Stimulated activated CD4-positive, alpha-beta T cell treated with anti-CD3 and anti-CD28 coated beads, Interleukin-2, amount 100 ng/mL, for 48 hours (primary cell): ENCODE measurements at regions not wholly inside any gene's neighbourhood (a gene's known extent, or its start where the extent isn't known, plus 50 kb on each side); places are given as distances from the start of the nearest gene placed in this dataset.

Experiments
- DNase-seq, 2 donors: peaks; one replicate each; pipeline ENCODE4 v3.0.0-alpha.2; 2020

- DNase-seq = no peak
Measured at GRCh38 chr1:101730559-101730958, 266.2 kb downstream of the OLFM3 start.

GRCh38 chr1:101732261-101732660 is 264.5 kb downstream of the OLFM3 start:
- DNase-seq = no peak

GRCh38 chr1:101733340-101733739 is 263.4 kb downstream of the OLFM3 start:
- DNase-seq = no peak

GRCh38 chr1:101738475-101738874 is 258.3 kb downstream of the OLFM3 start:
- no peak for DNase-seq

- no peak for DNase-seq
Measured at GRCh38 chr1:101739146-101739545, 257.6 kb downstream of the OLFM3 start.

GRCh38 chr1:101739826-101740330 is 256.8 kb downstream of the OLFM3 start:
- no peak for DNase-seq

- no peak for DNase-seq
Measured at GRCh38 chr1:101741910-101742309, 254.8 kb downstream of the OLFM3 start.

- DNase-seq = no peak
Measured at GRCh38 chr1:101742509-101742908, 254.2 kb downstream of the OLFM3 start.

GRCh38 chr1:101745551-101746270 is 251.0 kb downstream of the OLFM3 start:
- DNase-seq = no peak

GRCh38 chr1:101748077-101748476 is 248.6 kb downstream of the OLFM3 start:
- DNase-seq = no peak
